ENCODE measurements at regions not wholly inside any gene's neighbourhood (a gene's known extent, or its start where the extent isn't known, plus 50 kb on each side); places are given as distances from the start of the nearest gene placed in this dataset.

DNA sequence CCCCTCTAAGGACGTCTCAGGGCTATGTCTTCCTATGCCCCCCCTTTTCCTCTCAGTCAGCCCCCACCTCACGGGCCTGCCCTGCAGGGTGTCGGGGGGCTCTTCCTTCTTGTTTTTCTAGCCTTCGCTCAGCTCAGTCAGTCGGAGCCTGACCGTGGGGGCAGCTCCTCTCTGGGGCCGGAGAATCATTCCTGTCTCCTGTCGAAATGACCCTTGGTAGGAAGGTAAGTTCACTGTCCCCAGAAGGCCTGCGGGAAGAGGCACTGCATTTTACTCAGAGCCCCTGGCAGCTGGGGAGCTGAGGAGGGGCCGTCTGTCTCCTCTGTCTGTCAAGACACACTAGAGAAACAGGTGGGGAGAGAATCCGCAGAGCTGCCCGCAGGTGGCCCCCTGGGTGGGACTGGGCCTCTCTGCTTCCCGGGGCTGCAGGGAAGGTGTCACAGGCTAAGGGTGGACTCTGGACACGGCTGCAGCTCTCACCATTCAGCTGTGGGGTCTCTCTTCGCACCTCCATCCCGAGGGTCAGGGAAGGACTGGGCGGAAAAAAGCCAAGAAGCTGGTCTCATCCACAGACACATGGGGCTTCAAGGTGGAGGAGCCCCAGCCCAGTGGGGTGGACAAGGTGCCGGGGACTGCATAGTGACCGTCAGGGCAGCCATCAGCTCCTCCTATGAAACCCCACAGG is 112.8 kb upstream of the TNRC6C start:
- H3K27ac ChIP-seq, result no peak overlapping the region
- TF ChIP-seq, protein P1, sequence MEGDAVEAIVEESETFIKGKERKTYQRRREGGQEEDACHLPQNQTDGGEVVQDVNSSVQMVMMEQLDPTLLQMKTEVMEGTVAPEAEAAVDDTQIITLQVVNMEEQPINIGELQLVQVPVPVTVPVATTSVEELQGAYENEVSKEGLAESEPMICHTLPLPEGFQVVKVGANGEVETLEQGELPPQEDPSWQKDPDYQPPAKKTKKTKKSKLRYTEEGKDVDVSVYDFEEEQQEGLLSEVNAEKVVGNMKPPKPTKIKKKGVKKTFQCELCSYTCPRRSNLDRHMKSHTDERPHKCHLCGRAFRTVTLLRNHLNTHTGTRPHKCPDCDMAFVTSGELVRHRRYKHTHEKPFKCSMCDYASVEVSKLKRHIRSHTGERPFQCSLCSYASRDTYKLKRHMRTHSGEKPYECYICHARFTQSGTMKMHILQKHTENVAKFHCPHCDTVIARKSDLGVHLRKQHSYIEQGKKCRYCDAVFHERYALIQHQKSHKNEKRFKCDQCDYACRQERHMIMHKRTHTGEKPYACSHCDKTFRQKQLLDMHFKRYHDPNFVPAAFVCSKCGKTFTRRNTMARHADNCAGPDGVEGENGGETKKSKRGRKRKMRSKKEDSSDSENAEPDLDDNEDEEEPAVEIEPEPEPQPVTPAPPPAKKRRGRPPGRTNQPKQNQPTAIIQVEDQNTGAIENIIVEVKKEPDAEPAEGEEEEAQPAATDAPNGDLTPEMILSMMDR (conservative IDR thresholded peaks at IDR 0.05), result no peak

DNA sequence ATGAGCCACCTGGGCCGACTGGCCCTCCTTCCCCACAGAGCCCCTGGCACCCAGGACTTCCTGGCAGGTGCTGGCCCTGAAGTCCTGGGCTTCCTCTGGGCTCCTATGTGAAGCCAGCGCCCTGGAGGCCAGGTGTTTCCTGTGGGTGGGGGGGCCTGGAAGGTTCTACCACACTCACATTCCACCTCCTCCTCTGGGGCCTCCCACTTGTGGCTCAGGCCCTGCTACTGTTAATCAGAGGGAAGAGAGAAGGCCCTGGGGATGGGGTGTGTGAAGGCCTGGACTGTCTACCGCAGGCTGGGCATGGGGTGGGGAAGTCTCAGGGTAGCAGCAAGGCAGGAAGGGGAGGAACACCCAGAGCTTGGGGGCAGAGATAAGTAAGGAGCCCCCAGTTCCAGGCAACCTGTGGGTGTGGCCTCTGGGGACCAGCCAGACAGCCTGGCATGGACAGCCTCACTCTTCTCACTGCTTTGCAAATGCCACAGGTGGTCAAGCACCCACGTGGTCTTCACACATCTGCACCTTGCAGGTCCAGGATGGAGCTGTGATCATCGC is 111.9 kb upstream of the TNRC6C start:
- no peak overlapping the region for H3K27ac ChIP-seq
- TF ChIP-seq, protein P1 (conservative IDR thresholded peaks at IDR 0.05), result no peak

DNA sequence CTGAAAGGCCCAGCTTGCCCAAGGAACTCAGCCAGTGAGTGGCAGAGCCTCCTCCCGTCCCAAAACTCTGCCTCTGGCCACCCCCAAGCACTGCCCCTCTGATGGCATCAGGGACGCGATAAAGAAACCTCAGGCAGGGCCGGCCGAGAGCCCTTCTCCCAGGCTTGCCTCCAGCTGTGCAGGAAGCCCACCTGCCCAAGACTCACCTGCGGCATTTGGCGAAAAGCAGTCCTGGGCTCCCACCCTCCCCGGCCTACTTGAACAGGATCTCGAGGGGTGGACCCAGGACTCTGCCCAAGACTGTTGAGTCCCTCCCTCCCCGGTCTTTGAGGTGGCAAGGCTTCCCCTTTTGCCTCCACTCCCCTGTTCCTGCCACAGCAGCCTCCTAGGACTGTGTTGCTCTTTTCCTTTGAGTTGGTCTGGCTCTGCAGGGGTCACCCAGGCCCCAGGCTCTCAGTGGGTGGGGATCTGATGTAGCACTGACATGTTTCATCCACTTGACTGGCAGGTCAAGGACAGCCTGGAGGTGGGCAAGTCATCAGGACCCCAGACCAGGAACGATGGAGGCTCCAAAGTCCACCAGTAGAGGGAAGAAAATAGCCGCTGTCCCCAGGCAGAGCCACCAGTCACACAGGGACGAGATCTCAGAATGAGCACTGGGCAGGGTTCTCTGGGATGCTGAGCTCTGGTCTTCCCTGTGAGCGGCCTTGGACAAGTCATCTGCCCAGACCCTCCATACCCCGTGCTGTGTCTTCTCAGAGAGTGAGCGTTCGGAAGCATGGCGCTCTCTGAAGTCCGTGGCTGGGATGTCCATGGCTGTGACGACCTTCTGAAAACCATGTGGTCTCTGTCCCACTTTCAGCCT is 111.0 kb upstream of the TNRC6C start:
- H3K27ac ChIP-seq, result no peak overlapping the region
- TF ChIP-seq, protein P1 (conservative IDR thresholded peaks at IDR 0.05), result no peak

DNA sequence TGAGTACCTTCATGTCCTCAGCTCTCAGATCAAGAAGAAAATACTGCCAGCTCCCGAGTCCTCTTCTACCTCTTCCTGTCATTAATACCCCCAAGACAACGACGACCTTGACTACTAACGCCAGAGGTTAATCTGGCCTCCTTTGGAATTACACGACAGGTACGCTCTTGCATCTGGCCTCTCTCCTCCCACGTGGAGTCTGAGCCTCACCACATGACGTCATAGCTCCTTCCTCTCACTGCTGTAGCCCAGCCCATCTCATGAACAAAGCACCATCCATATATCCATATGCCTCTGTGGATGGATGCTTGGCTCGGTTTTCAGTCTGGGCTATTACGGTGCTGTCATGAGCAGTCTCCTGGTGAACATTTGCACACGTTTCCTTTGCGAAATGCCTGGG is 110.2 kb upstream of the TNRC6C start:
- no peak overlapping the region for H3K27ac ChIP-seq
- TF ChIP-seq, protein P1 (conservative IDR thresholded peaks at IDR 0.05), result no peak

DNA sequence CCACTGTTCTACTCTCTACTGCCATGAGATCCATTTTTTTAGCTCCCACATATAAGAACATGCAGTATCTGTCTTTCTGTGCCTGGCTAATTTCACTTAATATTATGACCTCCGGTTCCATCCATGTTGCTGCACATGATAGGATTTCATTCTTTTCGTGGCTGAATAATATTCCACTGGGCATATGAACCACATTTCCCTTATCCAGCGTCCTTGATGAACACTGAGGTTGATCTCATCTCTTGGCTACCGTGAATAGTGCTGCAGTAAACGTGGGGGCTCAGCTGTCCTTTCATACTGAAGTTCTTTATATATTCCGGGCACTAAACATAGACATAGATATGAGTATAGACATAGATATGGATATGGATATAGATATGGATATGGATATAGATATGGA is 109.3 kb upstream of the TNRC6C start:
- H3K27ac ChIP-seq, result no peak overlapping the region
- TF ChIP-seq, protein P1 (conservative IDR thresholded peaks at IDR 0.05), result no peak

DNA sequence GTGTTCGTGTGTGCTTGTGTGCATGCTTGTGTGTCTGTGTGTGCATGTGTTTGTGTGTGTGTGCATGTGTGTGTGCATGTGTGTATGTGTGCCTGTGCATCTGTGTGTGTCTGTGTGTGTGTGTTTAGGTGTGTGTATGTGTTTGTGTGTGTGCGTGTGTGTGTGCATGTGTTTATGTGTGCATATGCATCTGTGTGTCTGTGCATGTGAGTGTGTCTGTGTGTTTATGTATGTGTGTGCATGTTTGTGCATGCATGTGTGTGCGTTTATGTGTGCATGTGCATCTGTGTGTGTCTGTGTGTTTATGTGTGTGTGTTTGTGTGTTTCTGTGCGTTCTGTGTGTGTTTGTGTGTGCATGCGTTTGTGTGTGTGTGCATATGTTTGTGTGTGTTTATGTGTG is 106.6 kb upstream of the TNRC6C start:
- H3K27ac ChIP-seq, result no peak overlapping the region
- TF ChIP-seq, protein P1 (conservative IDR thresholded peaks at IDR 0.05), result no peak

- TF ChIP-seq, protein P1 (conservative IDR thresholded peaks at IDR 0.05), result no peak
These were observed 105.8 kb upstream of the TNRC6C start for GRCh38 chr17:77852731-77853130.

More at GRCh38 chr17:77852731-77853130, 105.8 kb upstream of the TNRC6C start:
- no peak overlapping the region for H3K27ac ChIP-seq

All from VCaP (cell line).